SJSA1 (cell line): ENCODE measurements at regions not wholly inside any gene's neighbourhood (a gene's known extent, or its start where the extent isn't known, plus 50 kb on each side); places are given as distances from the start of the nearest gene placed in this dataset.
"Not testable (repeated sequence)": the region's sequence is repeated elsewhere in the genome, so short reads cannot be mapped to it uniquely, and the experiment has no call there.

Experiments used
- DNase-seq, 2 experiments: peaks; one replicate each; pipeline ENCODE4 v3.0.0-alpha.2; 2015 to 2020; ENCODE audit warnings: low spot score in 2 of 2, low read depth in 1 of 2
- H3K27ac ChIP-seq: fragments of 250-450 bp; sonication (Bioruptor Pico); 2 replicates; pipeline ENCODE4 v1.5.1; 2020; ENCODE audit warnings: mild to moderate bottlenecking, moderate library complexity
- H3K27me3 ChIP-seq: fragments of 250-450 bp; sonication (Bioruptor Pico); replicated peaks from 2 replicates; pipeline ENCODE4 v1.5.1; 2020; ENCODE audit warnings: mild to moderate bottlenecking, moderate library complexity
- H3K36me3 ChIP-seq: fragments of 250-450 bp; sonication (Bioruptor Pico); 2 replicates; pipeline ENCODE4 v1.5.1; 2020; ENCODE audit warnings: mild to moderate bottlenecking
- H3K4me1 ChIP-seq: fragments of 250-450 bp; sonication (Bioruptor Pico); replicated peaks from 2 replicates; pipeline ENCODE4 v1.6.1; 2021; ENCODE audit warnings: mild to moderate bottlenecking
- H3K4me3 ChIP-seq: fragments of 250-450 bp; sonication (Bioruptor Pico); 2 replicates; pipeline ENCODE4 v1.5.1; 2020; ENCODE audit warnings: mild to moderate bottlenecking
- H3K9me3 ChIP-seq: fragments of 250-450 bp; sonication (Bioruptor Pico); replicated peaks from 2 replicates; pipeline ENCODE4 v1.5.1; 2020; ENCODE audit warnings: mild to moderate bottlenecking

GRCh38 chr7:68246189-68246633 is 1249.6 kb downstream of the TYW1 start:
- Histone ChIP-seq H3K27ac (no peak overlapping the region), H3K9me3 (peaks cover 6% of the 10 kb centered on the region; the same call in 1 of the 2 replicates)
- DNase-seq: no peak

GRCh38 chr7:68247126-68247525 is 1250.5 kb downstream of the TYW1 start:
- H3K36me3 ChIP-seq: no peaks in the 10 kb centered on the region
- no peak for DNase-seq
- H3K4me3 ChIP-seq: no peak overlapping the region
- no peaks in the 10 kb centered on the region for H3K27me3 ChIP-seq
- H3K9me3 ChIP-seq: peaks cover 6% of the 10 kb centered on the region; the same call in 1 of the 2 replicates
- no peak overlapping the region for H3K27ac ChIP-seq
- no peaks in the 10 kb centered on the region for H3K4me1 ChIP-seq

More at GRCh38 chr7:68246189-68246633, 1249.6 kb downstream of the TYW1 start:
- H3K4me1 ChIP-seq: no peaks in the 10 kb centered on the region
- no peak overlapping the region for H3K4me3 ChIP-seq
- H3K36me3 ChIP-seq: no peaks in the 10 kb centered on the region
- no peaks in the 10 kb centered on the region for H3K27me3 ChIP-seq

- DNase-seq: no peak
- no peak overlapping the region for H3K27ac ChIP-seq
- no peaks in the 10 kb centered on the region for H3K4me1 ChIP-seq
- no peak overlapping the region for H3K4me3 ChIP-seq
- H3K27me3 ChIP-seq: no peaks in the 10 kb centered on the region
- H3K36me3 ChIP-seq: no peaks in the 10 kb centered on the region
- H3K9me3 ChIP-seq: peaks cover 6% of the 10 kb centered on the region; the same call in 1 of the 2 replicates
These were observed 1250.9 kb downstream of the TYW1 start for GRCh38 chr7:68247571-68247970.

GRCh38 chr7:68248973-68249372 is 1252.3 kb downstream of the TYW1 start:
- Histone ChIP-seq H3K27ac (no peak overlapping the region), H3K9me3 (peaks cover 6% of the 10 kb centered on the region; the same call in 1 of the 2 replicates), H3K4me1 (no peaks in the 10 kb centered on the region), H3K27me3 (no peaks in the 10 kb centered on the region), H3K36me3 (no peaks in the 10 kb centered on the region), H3K4me3 (no peak overlapping the region)
- DNase-seq: no peak

GRCh38 chr7:68249611-68250010 is 1253.0 kb downstream of the TYW1 start:
- Histone ChIP-seq H3K27ac (no peak overlapping the region), H3K4me1 (no peaks in the 10 kb centered on the region), H3K27me3 (no peaks in the 10 kb centered on the region), H3K36me3 (no peaks in the 10 kb centered on the region), H3K4me3 (no peak overlapping the region), H3K9me3 (peaks cover 6% of the 10 kb centered on the region; the same call in 1 of the 2 replicates)
- DNase-seq: no peak

GRCh38 chr7:68250143-68250542 is 1253.5 kb downstream of the TYW1 start:
- H3K4me3 ChIP-seq: no peak overlapping the region
- H3K27me3 ChIP-seq: no peaks in the 10 kb centered on the region
- H3K36me3 ChIP-seq: no peaks in the 10 kb centered on the region
- H3K27ac ChIP-seq: no peak overlapping the region
- H3K4me1 ChIP-seq: no peaks in the 10 kb centered on the region
- no peak for DNase-seq
- peaks cover 6% of the 10 kb centered on the region; the same call in 1 of the 2 replicates for H3K9me3 ChIP-seq

- H3K9me3 ChIP-seq, H3K27ac ChIP-seq, H3K4me1 ChIP-seq, H3K27me3 ChIP-seq, H3K36me3 ChIP-seq, H3K4me3 ChIP-seq, DNase-seq: not testable (repeated sequence)
These were observed 1258.2 kb downstream of the TYW1 start for GRCh38 chr7:68254815-68255214.

GRCh38 chr7:68256295-68256694 is 1259.7 kb downstream of the TYW1 start:
- H3K4me1 ChIP-seq: no peaks in the 10 kb centered on the region
- no peaks in the 10 kb centered on the region for H3K27me3 ChIP-seq
- no peak for DNase-seq
- no peak overlapping the region for H3K4me3 ChIP-seq
- no peak overlapping the region for H3K27ac ChIP-seq
- H3K36me3 ChIP-seq: no peaks in the 10 kb centered on the region
- H3K9me3 ChIP-seq: no peaks in the 10 kb centered on the region; the same call in 1 of the 2 replicates

GRCh38 chr7:68258609-68259008 is 1262.0 kb downstream of the TYW1 start:
- H3K4me1 ChIP-seq: no peaks in the 10 kb centered on the region
- H3K4me3 ChIP-seq: no peak overlapping the region
- DNase-seq: no peak
- H3K9me3 ChIP-seq: peaks cover 2% of the 10 kb centered on the region; the same call in 1 of the 2 replicates
- H3K27ac ChIP-seq: no peak overlapping the region
- H3K36me3 ChIP-seq: no peaks in the 10 kb centered on the region
- no peaks in the 10 kb centered on the region for H3K27me3 ChIP-seq

- Histone ChIP-seq H3K27me3 (no peaks in the 10 kb centered on the region), H3K4me1 (no peaks in the 10 kb centered on the region), H3K36me3 (no peaks in the 10 kb centered on the region), H3K4me3 (no peak overlapping the region), H3K27ac (no peak overlapping the region), H3K9me3 (peaks cover 9% of the 10 kb centered on the region; the same call in 1 of the 2 replicates)
- no peak for DNase-seq
These were observed 1268.6 kb downstream of the TYW1 start for GRCh38 chr7:68265258-68265657.

GRCh38 chr7:68266004-68266579 is 1269.5 kb downstream of the TYW1 start:
- no peaks in the 10 kb centered on the region for H3K27me3 ChIP-seq
- no peak overlapping the region for H3K27ac ChIP-seq
- DNase-seq: no peak
- H3K4me1 ChIP-seq: no peaks in the 10 kb centered on the region
- H3K36me3 ChIP-seq: no peaks in the 10 kb centered on the region
- H3K4me3 ChIP-seq: no peak overlapping the region
- H3K9me3 ChIP-seq: peaks cover 9% of the 10 kb centered on the region; the same call in 1 of the 2 replicates

GRCh38 chr7:68267486-68267885 is 1270.9 kb downstream of the TYW1 start:
- peaks cover 7% of the 10 kb centered on the region; the same call in 1 of the 2 replicates for H3K9me3 ChIP-seq

GRCh38 chr7:68269405-68269804 is 1272.8 kb downstream of the TYW1 start:
- no peaks in the 10 kb centered on the region for H3K27me3 ChIP-seq
- H3K36me3 ChIP-seq: no peaks in the 10 kb centered on the region
- no peaks in the 10 kb centered on the region for H3K4me1 ChIP-seq
- H3K4me3 ChIP-seq: no peak overlapping the region
- no peak overlapping the region for H3K27ac ChIP-seq
- peaks cover 6% of the 10 kb centered on the region; the same call in 1 of the 2 replicates for H3K9me3 ChIP-seq
- no peak for DNase-seq

More at GRCh38 chr7:68267486-68267885, 1270.9 kb downstream of the TYW1 start:
- H3K4me1 ChIP-seq: no peaks in the 10 kb centered on the region
- H3K36me3 ChIP-seq: no peaks in the 10 kb centered on the region
- H3K27me3 ChIP-seq: no peaks in the 10 kb centered on the region
- no peak overlapping the region for H3K27ac ChIP-seq
- H3K4me3 ChIP-seq: no peak overlapping the region
- no peak for DNase-seq

GRCh38 chr7:68272507-68272906 is 1275.9 kb downstream of the TYW1 start:
- no peak overlapping the region for H3K27ac ChIP-seq
- H3K4me3 ChIP-seq: no peak overlapping the region
- no peak for DNase-seq
- H3K4me1 ChIP-seq: no peaks in the 10 kb centered on the region
- 0 out of 2 replicates have a peak, but pooled peaks cover 4% of the 10 kb centered on the region for H3K9me3 ChIP-seq
- H3K27me3 ChIP-seq: no peaks in the 10 kb centered on the region
- no peaks in the 10 kb centered on the region for H3K36me3 ChIP-seq

- Histone ChIP-seq H3K27me3 (no peaks in the 10 kb centered on the region), H3K9me3 (no peaks in the 10 kb centered on the region), H3K27ac (no peak overlapping the region), H3K4me3 (no peak overlapping the region), H3K36me3 (no peaks in the 10 kb centered on the region), H3K4me1 (no peaks in the 10 kb centered on the region)
- no peak for DNase-seq
These were observed 1280.1 kb downstream of the TYW1 start for GRCh38 chr7:68276725-68277124.
